Loucy (cell line): ENCODE measurements at regions not wholly inside any gene's neighbourhood (a gene's known extent, or its start where the extent isn't known, plus 50 kb on each side); places are given as distances from the start of the nearest gene placed in this dataset.

Experiments used
- CTCF ChIP-seq: fragments of 200-600 bp; sonication (generic); conservative IDR thresholded peaks from 2 replicates; pipeline ENCODE4 v1.5.1; 2014; ENCODE audit warnings: mild to moderate bottlenecking, antibody characterized with exemption, low read length
- EZH2phosphoT487 ChIP-seq: fragments of 200-600 bp; IDR thresholded peaks from 2 replicates; pipeline ENCODE4 v1.6.1; 2018; ENCODE audit warnings: antibody characterized with exemption, mild to moderate bottlenecking, moderate library complexity, borderline replicate concordance

GRCh38 chr7:13751766-13752165 lies 237.7 kb downstream of the ETV1 start:
- no peak for TF ChIP-seq CTCF
- TF ChIP-seq EZH2phosphoT487: no peak
